ENCODE measurements at regions not wholly inside any gene's neighbourhood (a gene's known extent, or its start where the extent isn't known, plus 50 kb on each side); places are given as distances from the start of the nearest gene placed in this dataset.

DNA sequence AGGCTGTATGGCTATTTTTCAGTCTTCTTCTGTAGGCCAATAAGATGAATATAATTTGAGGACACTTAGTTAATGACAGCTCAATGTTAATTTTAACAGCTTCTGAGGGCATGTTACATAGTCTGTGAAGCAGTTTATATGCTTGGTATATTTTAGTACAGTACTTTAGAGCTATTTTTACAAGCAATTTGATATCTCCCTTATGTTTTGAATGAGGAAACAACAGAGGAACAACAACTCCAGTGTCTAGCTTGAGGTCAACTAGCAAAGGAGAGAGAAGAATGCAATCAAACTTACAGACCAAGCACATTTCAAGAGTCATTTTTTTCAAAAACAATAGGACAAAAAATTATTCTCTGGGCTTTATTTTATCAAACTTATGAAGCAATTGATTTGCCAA lies 469.1 kb upstream of the DCN start:
- TF ChIP-seq ZNF274 (IDR thresholded peaks at IDR 0.05; ENCODE audit: low read depth, low read length) (no peak), YY1 (IDR thresholded peaks at IDR 0.05; ENCODE audit: insufficient read depth, insufficient read length) (no peak)
